ENCODE measurements at regions not wholly inside any gene's neighbourhood (a gene's known extent, or its start where the extent isn't known, plus 50 kb on each side); places are given as distances from the start of the nearest gene placed in this dataset.

DNA sequence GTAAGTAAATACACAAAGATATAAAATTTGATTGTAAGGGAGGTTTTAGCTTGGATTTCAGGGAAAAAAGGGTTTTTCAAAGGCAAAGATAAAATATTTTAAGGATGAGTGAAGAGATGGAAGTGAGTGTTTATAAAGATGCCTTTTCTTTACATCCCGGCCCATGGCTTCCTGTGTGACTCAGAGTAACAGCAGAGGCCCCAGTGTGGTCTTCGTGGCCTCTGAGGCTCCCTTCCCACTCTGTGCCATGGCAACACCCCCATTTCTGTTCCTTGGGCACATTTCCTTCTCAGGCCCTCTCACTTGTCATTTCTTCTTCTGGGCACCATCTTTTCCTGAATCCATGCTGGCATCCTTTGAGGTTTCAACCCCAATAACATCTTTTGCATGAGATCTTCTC lies 92.6 kb upstream of the TMEM18 start:
- no peak overlapping the region for H2BK20ac ChIP-seq (ENCODE audit: low read length)
- no peaks in the 10 kb centered on the region for H3K36me3 ChIP-seq (ENCODE audit: control insufficient read depth in 2 of 4, insufficient read depth in 4 of 4, low read length in 3 of 4)
- no peak overlapping the region for H3K4me2 ChIP-seq (ENCODE audit: insufficient read depth in 1 of 2, low read depth in 2 of 2, low read length in 2 of 2)
- H2AK5ac ChIP-seq (ENCODE audit: low read depth, low read length) = no peak overlapping the region
- H2BK15ac ChIP-seq (ENCODE audit: low read length) = no peak overlapping the region
- no peak overlapping the region for H3K56ac ChIP-seq (replicated peaks; ENCODE audit: insufficient read length, low read depth, low read length)
- H2BK120ac ChIP-seq (replicated peaks; ENCODE audit: low read depth, low read length) = no peak overlapping the region
- H3K79me1 ChIP-seq (ENCODE audit: low read depth, low read length) = no peaks in the 10 kb centered on the region
- H3K79me2 ChIP-seq (ENCODE audit: control insufficient read depth in 1 of 2, insufficient read depth in 2 of 2, low read length in 2 of 2) = no peaks in the 10 kb centered on the region; a peak in 1 of 4 replicates
- no peaks in the 10 kb centered on the region for H3K9me3 ChIP-seq (ENCODE audit: insufficient read depth in 2 of 2, low read depth in 1 of 2, low read length in 1 of 2)
- TF ChIP-seq RAD21 (IDR thresholded peaks at IDR 0.05 in 1 of 2, conservative IDR thresholded peaks at IDR 0.05 in 1 of 2; ENCODE audit: low read depth in 2 of 2, low read length in 2 of 2) = no peak
- TF ChIP-seq POLR2AphosphoS5 (IDR thresholded peaks at IDR 0.05; ENCODE audit: low read depth, low read length) = no peak
- no peak for TF ChIP-seq CHD1 (IDR thresholded peaks at IDR 0.05; ENCODE audit: low read depth, low read length)
- TF ChIP-seq FOSL1 (IDR thresholded peaks at IDR 0.05; ENCODE audit: insufficient read depth, low read depth, low read length) = no peak
- H3K4me3 ChIP-seq (ENCODE audit: extremely low read depth in 1 of 4, insufficient read depth in 2 of 4, low read depth in 3 of 4, low read length in 4 of 4) = no peak overlapping the region
- FAIRE-seq = no peak
- peaks cover 0 to 15% (median 7%) of the 10 kb centered on the region in 4 experiments; a peak in 6 of 7 replicates for H3K4me1 ChIP-seq (replicated peaks in 1 of 4; ENCODE audit: control insufficient read depth in 3 of 4, insufficient read depth in 4 of 4, low read length in 3 of 4)
- no peak overlapping the region for H3K9ac ChIP-seq (replicated peaks in 1 of 4; ENCODE audit: extremely low read depth in 1 of 4, low read depth in 3 of 4, low read length in 3 of 4)
- H3K4ac ChIP-seq (replicated peaks; ENCODE audit: insufficient read length, low read depth, low read length) = no peak overlapping the region
- no peak overlapping the region for H2AFZ ChIP-seq (ENCODE audit: low read length)
- H4K5ac ChIP-seq (ENCODE audit: insufficient read length, low read depth, low read length) = no peak overlapping the region
- H3K14ac ChIP-seq (ENCODE audit: insufficient read length) = no peak overlapping the region
- no peaks in the 10 kb centered on the region for H3K27me3 ChIP-seq (replicated peaks in 1 of 4; ENCODE audit: control insufficient read depth in 3 of 4, extremely low read depth in 1 of 4, insufficient read depth in 3 of 4, low read length in 3 of 4)
- POLR2A ChIA-PET (ENCODE audit: partially characterized antibody) = no interaction called here
- no peak overlapping the region for H4K8ac ChIP-seq (ENCODE audit: extremely low read depth, insufficient read depth, low read length)
- DNase-seq (ENCODE audit: low read depth in 1 of 2, low spot score in 2 of 2) = no peak
- no peak overlapping the region for H2BK12ac ChIP-seq (ENCODE audit: low read depth, low read length)
- H4K91ac ChIP-seq (replicated peaks; ENCODE audit: insufficient read length, low read length) = no peak overlapping the region
- no peak overlapping the region for H3K18ac ChIP-seq (ENCODE audit: extremely low read depth, low read length)
- H3K23ac ChIP-seq (ENCODE audit: insufficient read length) = no peak overlapping the region
- CTCF ChIA-PET (ENCODE audit: partially characterized antibody) = interaction anchor here (0.7 to 1.7 kb wide), 3 partner anchors 9 to 746 kb away, joined by 3 to 6 read pairs (median 3); no protein-coding TSS in a partner anchor
- no peak overlapping the region for H3K27ac ChIP-seq (ENCODE audit: low read depth, low read length)
- 83% methylated on average over 2 of the region's 2 CpGs; no CpG with 5 or more reads in 1 of the 2 experiments for WGBS, 2 experiments (ENCODE audit: extremely low coverage in 1 of 2, insufficient coverage in 1 of 2, insufficient read length in 1 of 2, insufficient replicate concordance in 2 of 2, low coverage in 1 of 2, low lambda C conversion rate in 2 of 2, missing lambda C conversion rate in 1 of 2)
- no peak overlapping the region for H2BK5ac ChIP-seq (ENCODE audit: low read depth, low read length)
- H4K20me1 ChIP-seq (replicated peaks in 1 of 2; ENCODE audit: control insufficient read depth in 1 of 2, insufficient read depth in 2 of 2, low read length in 2 of 2) = no peaks in the 10 kb centered on the region
- H3K23me2 ChIP-seq (ENCODE audit: low read depth, low read length) = no peaks in the 10 kb centered on the region; the same call in 1 of the 2 replicates
